Endothelial cell of umbilical vein (primary cell): ENCODE measurements at regions not wholly inside any gene's neighbourhood (a gene's known extent, or its start where the extent isn't known, plus 50 kb on each side); places are given as distances from the start of the nearest gene placed in this dataset.

Experiments used
- BruUV-seq: library from RNA; stranded (reverse); fragments of 400-500 nt; replicated peaks from 2 replicates; lab custom pipeline; 2021; lab: Mats Ljungman, UMichigan
- CTCF ChIA-PET: fragments of 300-600, 350-600 bp; sonication (Branson Sonifier 250); formaldehyde crosslinking; loops from one replicate; lab custom pipeline; 2021; ENCODE audit warnings: antibody characterized with exemption, inconsistent platforms; lab: Charles Lee
- POLR2A ChIA-PET: fragments of 300-600, 350-600 bp; sonication (Branson Sonifier 250); formaldehyde crosslinking; loops from one replicate; lab custom pipeline; 2021; ENCODE audit warnings: antibody characterized with exemption, inconsistent platforms; lab: Charles Lee
- DNase-seq: peaks from one replicate; pipeline ENCODE4 v3.0.0-alpha.2; 2011; ENCODE audit warnings: low read depth, low spot score
- FAIRE-seq: peaks from 2 replicates; lab custom pipeline; 2011; peaks lifted over from hg19 to GRCh38; lab: Jason Lieb, UNC
- H2AFZ ChIP-seq: 2 replicates; pipeline ENCODE4 v1.6.0; 2012; ENCODE audit warnings: low read depth, low read length, control low read depth, inconsistent platforms
- H3K27ac ChIP-seq: 2 replicates; pipeline ENCODE4 v1.5.1; 2011; ENCODE audit warnings: low read depth, mild to moderate bottlenecking, control low read depth, low read length, moderate library complexity; ENCODE audit not compliant: insufficient read depth
- H3K27me3 ChIP-seq, 2 experiments: 2 replicates each; pipeline versions ENCODE4 v1.6.0 to v1.6.1; 2011; ENCODE audit warnings: low read length in 2 of 2, mixed read lengths in 1 of 2; ENCODE audit not compliant: control insufficient read depth in 2 of 2, insufficient read depth in 2 of 2
- H3K36me3 ChIP-seq, 2 experiments: 2 replicates in 1 of 2; 3 replicates in 1 of 2; pipeline ENCODE4 v1.5.1; 2011; ENCODE audit warnings: low read length in 2 of 2, mild to moderate bottlenecking in 1 of 2, moderate library complexity in 1 of 2; ENCODE audit not compliant: control insufficient read depth in 2 of 2, insufficient read depth in 2 of 2; ENCODE audit errors: extremely low read depth in 1 of 2
- H3K4me1 ChIP-seq: 3 replicates; pipeline ENCODE4 v1.5.1; 2011; ENCODE audit warnings: mild to moderate bottlenecking, low read length; ENCODE audit not compliant: control insufficient read depth, insufficient read depth; ENCODE audit errors: extremely low read depth
- H3K4me2 ChIP-seq: 2 replicates; pipeline ENCODE4 v1.6.1; 2011; ENCODE audit warnings: low read length, control low read depth, mixed read lengths; ENCODE audit not compliant: insufficient read depth
- H3K4me3 ChIP-seq, 3 experiments: fragments of 200-600 bp in 1 of 3; sonication (generic), shearing (Covaris generic) in 1 of 3; replicated peaks in 1 of 3; 2 replicates each; pipeline ENCODE4 v1.5.1; 2011 to 2016; ENCODE audit warnings: control low read depth in 3 of 3, low read length in 3 of 3, mild to moderate bottlenecking in 2 of 3, inconsistent platforms in 1 of 3, low read depth in 1 of 3, moderate library complexity in 1 of 3; ENCODE audit not compliant: insufficient read depth in 1 of 3
- H3K79me2 ChIP-seq: 2 replicates; pipeline ENCODE4 v1.6.0; 2012; ENCODE audit warnings: low read length, inconsistent platforms; ENCODE audit not compliant: control insufficient read depth, insufficient read depth
- H3K9ac ChIP-seq: replicated peaks from 2 replicates; pipeline ENCODE3; 2011; ENCODE audit warnings: low read length, control low read depth; ENCODE audit not compliant: insufficient read depth; ENCODE audit errors: extremely low read depth
- H3K9me1 ChIP-seq: replicated peaks from 3 replicates; pipeline ENCODE4 v1.6.0; 2011; ENCODE audit warnings: mild to moderate bottlenecking, low read length; ENCODE audit not compliant: control insufficient read depth, insufficient read depth; ENCODE audit errors: extremely low read depth
- H3K9me3 ChIP-seq: replicated peaks from 2 replicates; pipeline ENCODE4 v1.5.1; 2012; ENCODE audit warnings: low read length, inconsistent platforms; ENCODE audit not compliant: control insufficient read depth, insufficient read depth
- H4K20me1 ChIP-seq: replicated peaks from 2 replicates; pipeline ENCODE3; 2011; ENCODE audit warnings: mild to moderate bottlenecking, low read length; ENCODE audit not compliant: control insufficient read depth, insufficient read depth; ENCODE audit errors: extremely low read depth
- EZH2 ChIP-seq: IDR thresholded peaks from 2 replicates; pipeline ENCODE4 v1.6.1; 2012; ENCODE audit warnings: borderline replicate concordance, low read depth, mild to moderate bottlenecking, moderate library complexity, low read length, inconsistent platforms; ENCODE audit not compliant: severe bottlenecking
- FOS ChIP-seq: IDR thresholded peaks from 2 replicates; pipeline ENCODE4 v1.6.1; 2011; ENCODE audit warnings: mild to moderate bottlenecking, low read length, moderate library complexity, borderline replicate concordance; ENCODE audit not compliant: insufficient read depth
- GATA2 ChIP-seq: IDR thresholded peaks from 2 replicates; pipeline ENCODE4 v1.7.0; 2011; ENCODE audit warnings: low read depth, mild to moderate bottlenecking, moderate library complexity, mixed read lengths, low read length; ENCODE audit not compliant: insufficient read length, insufficient read depth
- JUN ChIP-seq: IDR thresholded peaks from 2 replicates; pipeline ENCODE4 v1.6.1; 2011; ENCODE audit warnings: borderline replicate concordance, low read depth; ENCODE audit not compliant: insufficient read length, insufficient read depth
- MYC ChIP-seq: IDR thresholded peaks from one replicate; pipeline ENCODE4 v1.6.1; 2011; ENCODE audit warnings: mild to moderate bottlenecking, low read depth, low read length
- POLR2A ChIP-seq: IDR thresholded peaks from 2 replicates; pipeline ENCODE4 v1.6.1; 2012; ENCODE audit warnings: low read depth, mild to moderate bottlenecking, control low read depth, low read length
- POLR2AphosphoS5 ChIP-seq: IDR thresholded peaks from 2 replicates; pipeline ENCODE4 v1.6.1; 2012; ENCODE audit warnings: low read depth, mild to moderate bottlenecking, control low read depth, low read length, moderate library complexity; ENCODE audit not compliant: insufficient read depth
- dilution Hi-C: fragments of 300-500 bp; cut with MboI; formaldehyde crosslinking; loops from one replicate; pipeline ENCODE4 v1.15.0; 2019; ENCODE audit warnings: low sequenced_read_pairs; ENCODE audit not compliant: extremely low pct_ligation_motif_present
- intact Hi-C: fragments of 100-400 bp; cut with micrococcal nuclease; formaldehyde crosslinking; loops from one replicate; pipeline ENCODE4 v1.10.0; 2022
- TF ChIP-seq, protein P1 (sequence below), 2 donors: IDR thresholded peaks; 1 replicate in 1 of 2; 2 replicates in 1 of 2; pipeline ENCODE4 v1.5.1; 2011; ENCODE audit warnings: low read length in 2 of 2, mild to moderate bottlenecking in 2 of 2, moderate library complexity in 2 of 2, control low read depth in 1 of 2, inconsistent platforms in 1 of 2, low read depth in 1 of 2; ENCODE audit not compliant: insufficient read depth in 1 of 2; ENCODE audit errors: extremely low read depth in 1 of 2

GRCh38 chr3:55169608-55170072, 241.8 kb upstream of the LRTM1 start:
- no peak for DNase-seq
- Histone ChIP-seq H3K9me3 (peaks cover 7% of the 10 kb centered on the region), H2AFZ (no peak overlapping the region), H3K9me1 (no peaks in the 10 kb centered on the region), H3K27me3 (no peaks in the 10 kb centered on the region), H3K4me1 (no peaks in the 10 kb centered on the region), H3K79me2 (no peaks in the 10 kb centered on the region), H3K27ac (no peak overlapping the region), H3K4me3 (no peak overlapping the region), H4K20me1 (no peaks in the 10 kb centered on the region), H3K36me3 (no peaks in the 10 kb centered on the region), H3K9ac (no peak overlapping the region), H3K4me2 (no peak overlapping the region)
- no TSS peak for BruUV-seq
- CTCF ChIA-PET, result no interaction called here
- TF ChIP-seq, protein P1, sequence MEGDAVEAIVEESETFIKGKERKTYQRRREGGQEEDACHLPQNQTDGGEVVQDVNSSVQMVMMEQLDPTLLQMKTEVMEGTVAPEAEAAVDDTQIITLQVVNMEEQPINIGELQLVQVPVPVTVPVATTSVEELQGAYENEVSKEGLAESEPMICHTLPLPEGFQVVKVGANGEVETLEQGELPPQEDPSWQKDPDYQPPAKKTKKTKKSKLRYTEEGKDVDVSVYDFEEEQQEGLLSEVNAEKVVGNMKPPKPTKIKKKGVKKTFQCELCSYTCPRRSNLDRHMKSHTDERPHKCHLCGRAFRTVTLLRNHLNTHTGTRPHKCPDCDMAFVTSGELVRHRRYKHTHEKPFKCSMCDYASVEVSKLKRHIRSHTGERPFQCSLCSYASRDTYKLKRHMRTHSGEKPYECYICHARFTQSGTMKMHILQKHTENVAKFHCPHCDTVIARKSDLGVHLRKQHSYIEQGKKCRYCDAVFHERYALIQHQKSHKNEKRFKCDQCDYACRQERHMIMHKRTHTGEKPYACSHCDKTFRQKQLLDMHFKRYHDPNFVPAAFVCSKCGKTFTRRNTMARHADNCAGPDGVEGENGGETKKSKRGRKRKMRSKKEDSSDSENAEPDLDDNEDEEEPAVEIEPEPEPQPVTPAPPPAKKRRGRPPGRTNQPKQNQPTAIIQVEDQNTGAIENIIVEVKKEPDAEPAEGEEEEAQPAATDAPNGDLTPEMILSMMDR (IDR thresholded peaks at IDR 0.05; ENCODE audit: extremely low read depth in 1 of 2, insufficient read depth in 1 of 2, low read depth in 1 of 2, low read length in 2 of 2), result no peak
- TF ChIP-seq JUN, result no peak
- TF ChIP-seq POLR2AphosphoS5, result no peak
- TF ChIP-seq FOS, result no peak
- no peak for TF ChIP-seq POLR2A
- no peak for TF ChIP-seq EZH2
- TF ChIP-seq MYC, result no peak
- TF ChIP-seq GATA2, result no peak
- FAIRE-seq, result no peak
- dilution Hi-C loops, result no loop called here
- POLR2A ChIA-PET, result no interaction called here
- intact Hi-C loops, result no loop called here
